ENCODE measurements at regions not wholly inside any gene's neighbourhood (a gene's known extent, or its start where the extent isn't known, plus 50 kb on each side); places are given as distances from the start of the nearest gene placed in this dataset.
"Not testable (repeated sequence)": the region's sequence is repeated elsewhere in the genome, so short reads cannot be mapped to it uniquely, and the experiment has no call there.

DNA sequence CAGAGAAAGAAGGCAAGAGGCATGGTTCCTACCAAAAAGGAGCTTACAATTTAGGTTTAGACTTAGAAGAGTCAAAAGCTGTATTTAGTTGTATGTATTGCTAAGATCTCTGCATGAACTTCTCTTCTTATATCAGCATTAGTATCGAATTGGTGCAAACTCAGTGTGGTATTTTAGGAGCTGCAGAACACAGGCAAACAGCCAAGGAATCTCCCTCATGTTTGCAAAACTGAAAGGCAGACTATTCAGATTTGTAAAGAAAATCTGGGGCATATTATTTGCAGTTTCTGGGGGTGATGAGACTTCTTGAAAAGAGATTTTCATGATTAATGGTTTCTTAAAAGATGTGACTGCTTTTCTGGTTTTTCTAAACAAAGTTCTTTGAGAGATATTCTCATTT, 252.7 kb downstream of the CEMIP2 start:
- H3K9me3 ChIP-seq (ENCODE audit: control insufficient read depth in 3 of 3, low read length in 3 of 3): no peaks in the 10 kb centered on the region
- H3K9ac ChIP-seq (ENCODE audit: low read depth in 1 of 3, low read length in 3 of 3): no peak overlapping the region
- H3K27me3 ChIP-seq (ENCODE audit: control insufficient read depth in 3 of 3, insufficient read depth in 3 of 3, low read length in 3 of 3): no peaks in the 10 kb centered on the region
- no peaks in the 10 kb centered on the region for H3K36me3 ChIP-seq (ENCODE audit: control insufficient read depth in 3 of 3, insufficient read depth in 3 of 3, low read length in 3 of 3)
- no peaks in the 10 kb centered on the region for H3K4me1 ChIP-seq (ENCODE audit: control insufficient read depth in 3 of 3, insufficient read depth in 3 of 3, low read length in 3 of 3)
- H3K4me3 ChIP-seq (ENCODE audit: low read length in 3 of 3): no peak overlapping the region
- H3K27ac ChIP-seq (ENCODE audit: low read depth, low read length): no peak overlapping the region

DNA sequence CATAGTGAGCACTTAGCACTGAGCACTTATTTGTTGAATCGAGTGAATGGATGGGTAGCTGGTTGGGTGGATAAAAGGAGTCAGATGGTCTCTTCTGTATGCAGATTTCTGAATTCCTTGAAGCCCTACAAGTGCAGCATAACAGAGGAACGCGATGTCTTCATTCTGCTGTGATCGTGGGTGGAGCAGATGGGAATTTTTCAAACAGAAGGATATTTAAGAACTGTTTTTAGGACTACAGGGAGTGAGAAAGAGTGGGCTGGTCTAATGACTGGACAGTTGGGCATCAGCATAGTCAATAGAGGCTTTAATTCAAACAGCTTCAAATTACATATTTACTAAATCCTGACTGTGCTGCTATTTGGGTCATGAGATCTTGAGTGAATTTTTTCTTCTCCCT, 253.2 kb downstream of the CEMIP2 start:
- no peaks in the 10 kb centered on the region for H3K4me1 ChIP-seq (ENCODE audit: control insufficient read depth in 3 of 3, insufficient read depth in 3 of 3, low read length in 3 of 3)
- no peaks in the 10 kb centered on the region for H3K9me3 ChIP-seq (ENCODE audit: control insufficient read depth in 3 of 3, low read length in 3 of 3)
- no peaks in the 10 kb centered on the region for H3K36me3 ChIP-seq (ENCODE audit: control insufficient read depth in 3 of 3, insufficient read depth in 3 of 3, low read length in 3 of 3)

DNA sequence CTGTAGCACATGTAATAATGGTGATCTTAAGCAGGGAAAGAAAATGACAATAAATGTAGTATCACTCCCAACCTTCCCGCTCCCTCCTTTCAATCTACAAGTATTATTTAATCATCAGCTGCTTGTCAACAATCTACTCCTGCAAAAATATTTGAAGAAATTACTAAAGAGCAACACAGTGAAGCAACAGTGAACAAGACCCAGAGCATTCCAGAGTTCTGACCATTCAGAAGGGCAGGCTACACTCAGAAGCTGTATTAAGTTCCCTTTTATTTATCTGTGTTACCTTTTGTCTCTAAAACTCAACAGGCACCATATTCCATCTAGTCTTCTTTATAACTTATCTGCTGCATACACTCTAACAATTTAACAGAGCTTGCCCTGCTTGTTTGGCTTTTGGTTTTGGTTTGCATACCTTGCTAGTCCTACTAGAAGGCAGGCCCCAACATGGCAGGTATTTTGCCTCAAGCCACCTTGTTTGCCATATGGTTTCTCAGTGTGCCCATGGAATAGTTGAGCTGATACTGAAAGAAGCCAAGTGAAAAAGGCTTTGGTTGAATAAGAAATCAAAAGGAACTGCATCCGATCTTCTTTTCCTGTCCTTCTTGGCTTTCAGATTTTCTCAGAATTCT, 253.9 kb downstream of the CEMIP2 start:
- H3K9ac ChIP-seq (ENCODE audit: low read depth in 1 of 3, low read length in 3 of 3): no peak overlapping the region
- H3K27me3 ChIP-seq (ENCODE audit: control insufficient read depth in 3 of 3, insufficient read depth in 3 of 3, low read length in 3 of 3): no peaks in the 10 kb centered on the region
- no peak overlapping the region for H3K27ac ChIP-seq (ENCODE audit: low read depth, low read length)
- no peaks in the 10 kb centered on the region for H3K9me3 ChIP-seq (ENCODE audit: control insufficient read depth in 3 of 3, low read length in 3 of 3)
- no peaks in the 10 kb centered on the region for H3K36me3 ChIP-seq (ENCODE audit: control insufficient read depth in 3 of 3, insufficient read depth in 3 of 3, low read length in 3 of 3)
- no peak overlapping the region for H3K4me3 ChIP-seq (ENCODE audit: low read length in 3 of 3)
- H3K4me1 ChIP-seq (ENCODE audit: control insufficient read depth in 3 of 3, insufficient read depth in 3 of 3, low read length in 3 of 3): no peaks in the 10 kb centered on the region

More for the DNA sequence above, 253.2 kb downstream of the CEMIP2 start:
- H3K4me3 ChIP-seq (ENCODE audit: low read length in 3 of 3): no peak overlapping the region
- H3K9ac ChIP-seq (ENCODE audit: low read depth in 1 of 3, low read length in 3 of 3): no peak overlapping the region
- no peaks in the 10 kb centered on the region for H3K27me3 ChIP-seq (ENCODE audit: control insufficient read depth in 3 of 3, insufficient read depth in 3 of 3, low read length in 3 of 3)
- no peak overlapping the region for H3K27ac ChIP-seq (ENCODE audit: low read depth, low read length)

DNA sequence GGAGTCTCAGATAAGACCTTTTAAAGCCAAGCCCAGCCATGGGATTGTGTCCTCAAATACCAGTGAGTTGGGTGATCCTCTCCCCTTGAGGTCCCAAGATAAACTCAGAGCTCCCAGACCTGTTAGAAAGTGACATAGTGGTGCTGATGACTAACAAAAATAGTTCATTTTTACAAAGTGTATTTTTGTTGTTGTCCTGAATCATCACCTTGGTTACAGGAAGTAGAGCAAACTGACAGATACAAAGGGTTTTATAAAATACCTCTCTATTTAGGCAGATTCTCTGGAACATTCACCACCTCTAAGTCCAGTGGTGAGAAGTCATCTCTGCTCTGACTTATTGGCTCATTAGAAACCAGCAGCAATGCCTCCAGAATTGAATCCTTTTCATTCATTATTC, 259.3 kb downstream of the CEMIP2 start:
- Histone ChIP-seq H3K36me3 (ENCODE audit: control insufficient read depth in 3 of 3, insufficient read depth in 3 of 3, low read length in 3 of 3) (no peaks in the 10 kb centered on the region), H3K9ac (ENCODE audit: low read depth in 1 of 3, low read length in 3 of 3) (no peak overlapping the region), H3K4me3 (ENCODE audit: low read length in 3 of 3) (no peak overlapping the region), H3K9me3 (ENCODE audit: control insufficient read depth in 3 of 3, low read length in 3 of 3) (no peaks in the 10 kb centered on the region), H3K27me3 (ENCODE audit: control insufficient read depth in 3 of 3, insufficient read depth in 3 of 3, low read length in 3 of 3) (no peaks in the 10 kb centered on the region), H3K27ac (ENCODE audit: low read depth, low read length) (no peak overlapping the region), H3K4me1 (ENCODE audit: control insufficient read depth in 3 of 3, insufficient read depth in 3 of 3, low read length in 3 of 3) (no peaks in the 10 kb centered on the region)

DNA sequence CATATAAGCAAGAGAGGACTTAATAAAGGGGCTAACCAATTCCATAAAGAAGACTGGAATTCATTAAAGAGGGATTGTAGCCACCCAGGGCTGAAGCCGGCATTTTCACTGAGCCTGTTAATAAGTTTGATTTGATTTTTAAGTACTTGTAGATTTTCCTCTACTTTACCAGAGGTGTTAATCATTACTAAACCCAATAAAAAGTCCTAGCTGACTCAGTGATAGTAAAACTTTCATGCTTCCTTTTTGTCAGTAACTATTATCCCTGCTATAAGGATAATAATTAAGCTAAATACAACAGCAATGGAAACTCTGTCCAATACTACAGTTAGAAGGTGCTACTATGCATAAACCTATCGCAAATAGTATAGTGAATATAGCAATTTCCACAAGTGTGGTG, 260.2 kb downstream of the CEMIP2 start:
- not testable (repeated sequence) for H3K36me3 ChIP-seq (ENCODE audit: control insufficient read depth in 3 of 3, insufficient read depth in 3 of 3, low read length in 3 of 3)

DNA sequence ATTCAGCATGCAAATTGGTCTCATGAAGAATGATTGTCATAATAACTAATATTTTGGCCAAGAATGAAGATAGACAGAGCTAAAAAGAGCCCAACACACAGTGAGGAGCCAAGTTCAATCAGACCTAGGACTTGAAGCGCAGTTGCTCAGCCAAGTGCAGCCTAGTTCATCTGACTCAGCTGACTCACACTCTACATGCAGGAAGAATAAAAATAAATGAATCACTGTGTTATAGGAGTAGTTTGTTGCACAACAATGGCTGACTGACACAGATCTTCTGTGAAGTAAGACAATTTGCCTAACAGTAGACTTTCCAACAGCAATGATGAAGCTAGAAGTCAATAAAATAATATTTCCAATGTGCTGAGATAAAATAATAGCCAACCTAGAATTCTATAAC, 261.5 kb downstream of the CEMIP2 start:
- Histone ChIP-seq H3K4me1 (ENCODE audit: control insufficient read depth in 3 of 3, insufficient read depth in 3 of 3, low read length in 3 of 3) (no peaks in the 10 kb centered on the region), H3K9ac (ENCODE audit: low read depth in 1 of 3, low read length in 3 of 3) (no peak overlapping the region), H3K4me3 (ENCODE audit: low read length in 3 of 3) (no peak overlapping the region), H3K9me3 (ENCODE audit: control insufficient read depth in 3 of 3, low read length in 3 of 3) (no peaks in the 10 kb centered on the region), H3K27me3 (ENCODE audit: control insufficient read depth in 3 of 3, insufficient read depth in 3 of 3, low read length in 3 of 3) (no peaks in the 10 kb centered on the region), H3K36me3 (ENCODE audit: control insufficient read depth in 3 of 3, insufficient read depth in 3 of 3, low read length in 3 of 3) (no peaks in the 10 kb centered on the region), H3K27ac (ENCODE audit: low read depth, low read length) (no peak overlapping the region)

More for the DNA sequence above, 260.2 kb downstream of the CEMIP2 start:
- H3K27ac ChIP-seq (ENCODE audit: low read depth, low read length); H3K27me3 ChIP-seq (ENCODE audit: control insufficient read depth in 3 of 3, insufficient read depth in 3 of 3, low read length in 3 of 3); H3K9ac ChIP-seq (ENCODE audit: low read depth in 1 of 3, low read length in 3 of 3); H3K9me3 ChIP-seq (ENCODE audit: control insufficient read depth in 3 of 3, low read length in 3 of 3); H3K4me1 ChIP-seq (ENCODE audit: control insufficient read depth in 3 of 3, insufficient read depth in 3 of 3, low read length in 3 of 3); H3K4me3 ChIP-seq (ENCODE audit: low read length in 3 of 3): not testable (repeated sequence)

DNA sequence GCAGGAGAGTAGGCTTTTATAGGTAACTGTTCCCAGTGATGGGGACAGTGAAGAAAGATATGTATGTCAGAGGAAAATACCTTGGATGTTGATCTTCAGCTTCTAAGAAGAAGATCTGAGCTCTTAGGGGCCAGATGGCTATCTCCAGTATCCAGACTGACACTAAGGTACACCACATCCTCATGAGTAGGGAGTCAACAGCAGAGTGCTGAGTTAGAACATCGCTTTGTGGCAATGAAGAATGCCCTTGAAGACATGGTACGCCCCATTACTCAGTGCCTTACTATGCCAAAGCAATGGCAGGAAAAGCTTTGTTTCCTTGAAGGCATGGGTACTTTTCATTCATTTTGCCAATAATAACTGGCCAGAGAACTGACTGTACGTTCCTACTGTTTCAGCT, 263.7 kb downstream of the CEMIP2 start:
- H3K4me3 ChIP-seq (ENCODE audit: low read length in 3 of 3): no peak overlapping the region
- no peaks in the 10 kb centered on the region for H3K4me1 ChIP-seq (ENCODE audit: control insufficient read depth in 3 of 3, insufficient read depth in 3 of 3, low read length in 3 of 3)
- H3K27ac ChIP-seq (ENCODE audit: low read depth, low read length): no peak overlapping the region
- H3K9ac ChIP-seq (ENCODE audit: low read depth in 1 of 3, low read length in 3 of 3): no peak overlapping the region
- H3K9me3 ChIP-seq (ENCODE audit: control insufficient read depth in 3 of 3, low read length in 3 of 3): no peaks in the 10 kb centered on the region
- H3K36me3 ChIP-seq (ENCODE audit: control insufficient read depth in 3 of 3, insufficient read depth in 3 of 3, low read length in 3 of 3): no peaks in the 10 kb centered on the region
- no peaks in the 10 kb centered on the region for H3K27me3 ChIP-seq (ENCODE audit: control insufficient read depth in 3 of 3, insufficient read depth in 3 of 3, low read length in 3 of 3)

DNA sequence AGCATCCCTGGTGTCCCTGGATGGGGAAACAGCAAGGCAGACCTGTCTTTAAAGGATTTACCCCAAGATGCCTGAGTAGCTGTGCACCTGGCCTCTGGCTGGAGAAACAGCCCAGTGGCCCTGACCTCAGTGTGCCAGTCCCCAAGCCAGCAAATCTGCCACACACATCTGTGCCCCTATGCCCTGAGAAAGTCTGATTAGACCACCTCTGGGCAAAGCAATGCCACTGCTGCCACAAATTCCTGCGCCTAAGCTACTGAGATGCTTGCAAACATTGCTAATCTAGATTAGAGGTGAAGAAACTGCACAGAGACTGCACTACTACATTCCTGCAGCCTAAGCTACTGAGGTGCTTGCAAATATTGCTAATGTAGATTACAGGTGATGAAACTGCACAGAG, 269.6 kb downstream of the CEMIP2 start:
- no peak overlapping the region for H3K27ac ChIP-seq (ENCODE audit: low read depth, low read length)
- H3K36me3 ChIP-seq (ENCODE audit: control insufficient read depth in 3 of 3, insufficient read depth in 3 of 3, low read length in 3 of 3): no peaks in the 10 kb centered on the region
- H3K4me1 ChIP-seq (ENCODE audit: control insufficient read depth in 3 of 3, insufficient read depth in 3 of 3, low read length in 3 of 3): no peaks in the 10 kb centered on the region
- peaks cover 0 to 8% (median 2%) of the 10 kb centered on the region in 3 donors for H3K9me3 ChIP-seq (ENCODE audit: control insufficient read depth in 3 of 3, low read length in 3 of 3)
- no peaks in the 10 kb centered on the region for H3K27me3 ChIP-seq (ENCODE audit: control insufficient read depth in 3 of 3, insufficient read depth in 3 of 3, low read length in 3 of 3)
- H3K9ac ChIP-seq (ENCODE audit: low read depth in 1 of 3, low read length in 3 of 3): no peak overlapping the region
- H3K4me3 ChIP-seq (ENCODE audit: low read length in 3 of 3): no peak overlapping the region

DNA sequence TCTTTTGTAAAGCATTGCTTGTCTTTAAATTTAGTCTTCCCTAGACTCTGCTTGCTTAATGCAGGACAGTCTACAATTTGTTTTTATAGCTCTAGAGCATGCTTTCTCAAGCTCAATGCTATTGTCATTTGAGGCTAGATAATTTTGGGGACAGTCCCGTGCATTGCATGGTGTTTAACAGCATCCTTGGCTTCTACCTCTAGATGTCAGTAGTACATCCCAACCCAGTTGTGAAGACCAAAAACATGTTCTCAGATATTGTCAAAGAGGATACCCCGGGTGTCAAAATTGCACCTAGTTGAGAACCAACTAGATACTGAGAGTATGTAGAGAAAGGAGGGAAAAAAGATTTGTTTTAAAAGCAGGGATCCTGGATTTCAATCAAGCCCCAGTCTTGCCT, 277.5 kb downstream of the CEMIP2 start:
- H3K4me3 ChIP-seq (ENCODE audit: low read length in 3 of 3): no peak overlapping the region
- H3K4me1 ChIP-seq (ENCODE audit: control insufficient read depth in 3 of 3, insufficient read depth in 3 of 3, low read length in 3 of 3): peaks cover 0 to 3% (median 0%) of the 10 kb centered on the region in 3 donors
- H3K9me3 ChIP-seq (ENCODE audit: control insufficient read depth in 3 of 3, low read length in 3 of 3): no peaks in the 10 kb centered on the region
- H3K27me3 ChIP-seq (ENCODE audit: control insufficient read depth in 3 of 3, insufficient read depth in 3 of 3, low read length in 3 of 3): no peaks in the 10 kb centered on the region
- H3K9ac ChIP-seq (ENCODE audit: low read depth in 1 of 3, low read length in 3 of 3): no peak overlapping the region
- H3K36me3 ChIP-seq (ENCODE audit: control insufficient read depth in 3 of 3, insufficient read depth in 3 of 3, low read length in 3 of 3): no peaks in the 10 kb centered on the region
- no peak overlapping the region for H3K27ac ChIP-seq (ENCODE audit: low read depth, low read length)

DNA sequence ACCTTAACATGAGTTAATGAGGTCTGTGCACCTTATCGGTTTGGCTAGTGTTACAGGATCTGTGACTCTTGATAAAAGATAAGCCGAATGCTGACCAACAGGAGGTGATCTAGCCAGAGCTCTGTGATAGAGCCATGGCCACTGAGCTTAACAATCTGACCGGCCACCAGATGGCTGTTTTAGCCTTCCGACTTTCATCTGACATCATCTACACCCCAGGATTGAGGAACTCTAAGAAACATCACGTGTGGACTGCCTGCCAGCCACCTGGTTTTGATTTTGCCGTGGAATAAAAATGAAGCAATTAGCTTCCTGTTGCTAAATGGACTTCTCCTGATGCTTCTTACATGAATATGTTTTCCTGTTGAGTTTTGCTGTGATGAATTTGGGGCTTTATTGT, 281.3 kb downstream of the CEMIP2 start:
- Histone ChIP-seq H3K36me3 (ENCODE audit: control insufficient read depth in 3 of 3, insufficient read depth in 3 of 3, low read length in 3 of 3) (no peaks in the 10 kb centered on the region), H3K9ac (ENCODE audit: low read depth in 1 of 3, low read length in 3 of 3) (no peak overlapping the region), H3K4me3 (ENCODE audit: low read length in 3 of 3) (no peak overlapping the region), H3K27ac (ENCODE audit: low read depth, low read length) (no peak overlapping the region), H3K9me3 (ENCODE audit: control insufficient read depth in 3 of 3, low read length in 3 of 3) (no peaks in the 10 kb centered on the region), H3K27me3 (ENCODE audit: control insufficient read depth in 3 of 3, insufficient read depth in 3 of 3, low read length in 3 of 3) (no peaks in the 10 kb centered on the region), H3K4me1 (ENCODE audit: control insufficient read depth in 3 of 3, insufficient read depth in 3 of 3, low read length in 3 of 3) (peaks cover 0 to 3% (median 0%) of the 10 kb centered on the region in 3 donors)
